HG03108 (cell line): ENCODE measurements at regions not wholly inside any gene's neighbourhood (a gene's known extent, or its start where the extent isn't known, plus 50 kb on each side); places are given as distances from the start of the nearest gene placed in this dataset.
"Not testable (repeated sequence)": the region's sequence is repeated elsewhere in the genome, so short reads cannot be mapped to it uniquely, and the experiment has no call there.

Experiments used
- ATAC-seq: cut with Tn5 transposase; IDR thresholded peaks from one replicate; pipeline ENCODE4 v1.9.1; 2021; ENCODE audit warnings: moderate library complexity; ENCODE audit not compliant: unreplicated experiment

- no peak for ATAC-seq
Measured at GRCh38 chr6:168943231-168943905, 310.3 kb downstream of the THBS2 start.

- no peak for ATAC-seq
Measured at GRCh38 chr6:168942646-168943045, 311.0 kb downstream of the THBS2 start.

- no peak for ATAC-seq
Measured at GRCh38 chr6:168941036-168941435, 312.6 kb downstream of the THBS2 start.

GRCh38 chr6:168939796-168940195, 313.9 kb downstream of the THBS2 start:
- no peak for ATAC-seq

GRCh38 chr6:168939041-168939440, 314.6 kb downstream of the THBS2 start:
- no peak for ATAC-seq

- ATAC-seq, result no peak
Measured at GRCh38 chr6:168938546-168938945, 315.1 kb downstream of the THBS2 start.

- no peak for ATAC-seq
Measured at GRCh38 chr6:168937054-168937453, 316.6 kb downstream of the THBS2 start.

- ATAC-seq, result no peak
Measured at GRCh38 chr6:168935628-168936010, 318.0 kb downstream of the THBS2 start.

GRCh38 chr6:168934660-168935627, 318.7 kb downstream of the THBS2 start:
- ATAC-seq, result no peak

GRCh38 chr6:168932171-168932570, 321.5 kb downstream of the THBS2 start:
- ATAC-seq, result not testable (repeated sequence)

GRCh38 chr6:168931072-168931471, 322.6 kb downstream of the THBS2 start:
- ATAC-seq, result not testable (repeated sequence)

GRCh38 chr6:168929871-168930450, 323.7 kb downstream of the THBS2 start:
- ATAC-seq, result no peak

GRCh38 chr6:168928012-168928411, 325.6 kb downstream of the THBS2 start:
- ATAC-seq, result no peak

- no peak for ATAC-seq
Measured at GRCh38 chr6:168927026-168927425, 326.6 kb downstream of the THBS2 start.

- ATAC-seq, result no peak
Measured at GRCh38 chr6:168926306-168926705, 327.3 kb downstream of the THBS2 start.

- ATAC-seq, result no peak
Measured at GRCh38 chr6:168925671-168926070, 328.0 kb downstream of the THBS2 start.

GRCh38 chr6:168923171-168923570, 330.5 kb downstream of the THBS2 start:
- no peak for ATAC-seq

- ATAC-seq, result no peak
Measured at GRCh38 chr6:168922436-168922835, 331.2 kb downstream of the THBS2 start.

GRCh38 chr6:168920289-168920688, 333.4 kb downstream of the THBS2 start:
- no peak for ATAC-seq

GRCh38 chr6:168919470-168920179, 334.0 kb downstream of the THBS2 start:
- ATAC-seq, result no peak

- no peak for ATAC-seq
Measured at GRCh38 chr6:168916576-168917211, 337.0 kb downstream of the THBS2 start.
